ENCODE measurements at regions not wholly inside any gene's neighbourhood (a gene's known extent, or its start where the extent isn't known, plus 50 kb on each side); places are given as distances from the start of the nearest gene placed in this dataset.

GRCh38 chr16:65919145-65919985 lies 447.1 kb upstream of the CDH5 start:
- no peak for DNase-seq (ENCODE audit: low spot score)

GRCh38 chr16:65917466-65917865 lies 449.0 kb upstream of the CDH5 start:
- no peak for DNase-seq (ENCODE audit: low spot score)

GRCh38 chr16:65916995-65917394 lies 449.5 kb upstream of the CDH5 start:
- DNase-seq (ENCODE audit: low spot score): no peak

- no peak for DNase-seq (ENCODE audit: low spot score)
Observed at GRCh38 chr16:65910291-65910690, 456.2 kb upstream of the CDH5 start.

- DNase-seq (ENCODE audit: low spot score): peak; percentile 2
Observed at GRCh38 chr16:65909310-65910050, 457.0 kb upstream of the CDH5 start.

GRCh38 chr16:65908568-65908967 lies 457.9 kb upstream of the CDH5 start:
- no peak for DNase-seq (ENCODE audit: low spot score)

- no peak for DNase-seq (ENCODE audit: low spot score)
Observed at GRCh38 chr16:65905331-65905730, 461.2 kb upstream of the CDH5 start.

GRCh38 chr16:65896448-65897153 lies 469.9 kb upstream of the CDH5 start:
- DNase-seq (ENCODE audit: low spot score): no peak

- no peak for DNase-seq (ENCODE audit: low spot score)
Observed at GRCh38 chr16:65895906-65896305, 470.6 kb upstream of the CDH5 start.

GRCh38 chr16:65895486-65895885 lies 471.0 kb upstream of the CDH5 start:
- DNase-seq (ENCODE audit: low spot score): no peak

GRCh38 chr16:65890203-65890602 lies 476.3 kb upstream of the CDH5 start:
- no peak for DNase-seq (ENCODE audit: low spot score)

- no peak for DNase-seq (ENCODE audit: low spot score)
Observed at GRCh38 chr16:65889533-65889966, 476.9 kb upstream of the CDH5 start.

GRCh38 chr16:65888201-65888600 lies 478.3 kb upstream of the CDH5 start:
- no peak for DNase-seq (ENCODE audit: low spot score)

- DNase-seq (ENCODE audit: low spot score): no peak
Observed at GRCh38 chr16:65884018-65884417, 482.5 kb upstream of the CDH5 start.

GRCh38 chr16:65878347-65878746 lies 488.1 kb upstream of the CDH5 start:
- no peak for DNase-seq (ENCODE audit: low spot score)

GRCh38 chr16:65876624-65877023 lies 489.9 kb upstream of the CDH5 start:
- DNase-seq (ENCODE audit: low spot score): peak; percentile 33

- DNase-seq (ENCODE audit: low spot score): peak; percentile 62
Observed at GRCh38 chr16:65876056-65876408, 490.5 kb upstream of the CDH5 start.

GRCh38 chr16:65875381-65876055 lies 491.0 kb upstream of the CDH5 start:
- DNase-seq (ENCODE audit: low spot score): peak; percentile 48

GRCh38 chr16:65869261-65869660 lies 497.2 kb upstream of the CDH5 start:
- DNase-seq (ENCODE audit: low spot score): no peak

GRCh38 chr16:65867276-65867960 lies 499.1 kb upstream of the CDH5 start:
- no peak for DNase-seq (ENCODE audit: low spot score)

GRCh38 chr16:65863236-65863635 lies 503.3 kb upstream of the CDH5 start:
- DNase-seq (ENCODE audit: low spot score): no peak

Data from umbilical cord (tissue), 1 donor.